HEK293 (cell line): ENCODE measurements at regions not wholly inside any gene's neighbourhood (a gene's known extent, or its start where the extent isn't known, plus 50 kb on each side); places are given as distances from the start of the nearest gene placed in this dataset.

Experiments
- CTCF ChIA-PET: fragments of 350-600 bp; formaldehyde crosslinking; extraction: SDS; loops from one replicate; lab custom pipeline; 2021; ENCODE audit warnings: antibody characterized with exemption; lab: Yijun Ruan, JAX
- POLR2A ChIA-PET: fragments of 300-600 bp; formaldehyde crosslinking; extraction: SDS; loops from one replicate; lab custom pipeline; 2020; ENCODE audit warnings: antibody characterized with exemption, inconsistent platforms; lab: Yijun Ruan, JAX
- H3K27ac ChIP-seq: fragments of 200-500 bp; sonication (Bioruptor generic); 2 replicates; pipeline ENCODE4 v1.5.1; 2014; ENCODE audit warnings: low read depth, low read length, control low read depth, inconsistent platforms; ENCODE audit errors: extremely low read depth
- H3K36me3 ChIP-seq, 2 experiments: fragments of 200-500 bp in 1 of 2; sonication (Bioruptor generic) in 1 of 2; 1 replicate in 1 of 2; 2 replicates in 1 of 2; pipeline ENCODE4 v1.5.1; 2014 to 2017; ENCODE audit warnings: inconsistent platforms in 2 of 2, low read length in 2 of 2; ENCODE audit not compliant: control insufficient read depth in 2 of 2, insufficient read depth in 1 of 2
- H3K4me1 ChIP-seq: fragments of 200-500 bp; sonication (Bioruptor generic); 2 replicates; pipeline ENCODE4 v1.5.1; 2014; ENCODE audit warnings: mild to moderate bottlenecking, low read length, inconsistent platforms; ENCODE audit not compliant: control insufficient read depth, insufficient read depth
- H3K4me3 ChIP-seq: 2 replicates; pipeline ENCODE4 v1.5.1; 2011; ENCODE audit warnings: low read depth, mild to moderate bottlenecking, control low read depth, low read length, moderate library complexity
- H3K9me3 ChIP-seq: fragments of 200-500 bp; sonication (Bioruptor generic); 2 replicates; pipeline ENCODE4 v1.5.1; 2014; ENCODE audit warnings: low read depth, low read length, inconsistent platforms; ENCODE audit not compliant: control insufficient read depth, insufficient read depth
- FEZF1 ChIP-seq: fragments of 450-650 bp; formaldehyde crosslinking; IDR thresholded peaks from 2 replicates; pipeline ENCODE4 v1.5.1; 2016; ENCODE audit warnings: missing biosample characterization, missing genetic modification characterization
- GLI2 ChIP-seq: fragments of 450-650 bp; formaldehyde crosslinking; IDR thresholded peaks from 2 replicates; pipeline ENCODE4; 2017; ENCODE audit warnings: missing biosample characterization, missing genetic modification characterization, low read depth, borderline replicate concordance
- GLIS1 ChIP-seq: fragments of 450-650 bp; formaldehyde crosslinking; IDR thresholded peaks from 2 replicates; pipeline ENCODE4 v1.5.1; 2016; ENCODE audit warnings: missing biosample characterization, missing genetic modification characterization
- GLIS2 ChIP-seq: fragments of 450-650 bp; formaldehyde crosslinking; IDR thresholded peaks from 2 replicates; pipeline ENCODE4 v1.5.1; 2016; ENCODE audit warnings: missing biosample characterization, missing genetic modification characterization
- HOXA7 ChIP-seq: sonication (generic); formaldehyde crosslinking; IDR thresholded peaks from 2 replicates; pipeline ENCODE4 v1.8.1; 2022; ENCODE audit warnings: missing genetic modification reagents, borderline replicate concordance
- KLF16 ChIP-seq: fragments of 450-650 bp; formaldehyde crosslinking; IDR thresholded peaks from 2 replicates; pipeline ENCODE4 v1.5.1; 2017; ENCODE audit warnings: missing biosample characterization, missing genetic modification characterization
- PRDM1 ChIP-seq: fragments of 450-650 bp; formaldehyde crosslinking; IDR thresholded peaks from 2 replicates; pipeline ENCODE4; 2016; ENCODE audit warnings: missing biosample characterization, missing genetic modification characterization
- SP3 ChIP-seq: fragments of 450-650 bp; formaldehyde crosslinking; IDR thresholded peaks from 2 replicates; pipeline ENCODE4 v1.5.1; 2016; ENCODE audit warnings: missing biosample characterization, missing genetic modification characterization
- WT1 ChIP-seq: fragments of 450-650 bp; formaldehyde crosslinking; IDR thresholded peaks from 2 replicates; pipeline ENCODE4 v1.5.1; 2016; ENCODE audit warnings: missing biosample characterization, missing genetic modification characterization
- ZFP3 ChIP-seq: fragments of 450-650 bp; formaldehyde crosslinking; IDR thresholded peaks from 2 replicates; pipeline ENCODE4 v1.5.1; 2016; ENCODE audit warnings: low read depth, missing biosample characterization, missing genetic modification characterization
- ZFP37 ChIP-seq: fragments of 450-650 bp; formaldehyde crosslinking; IDR thresholded peaks from 2 replicates; pipeline ENCODE4 v1.5.1; 2016; ENCODE audit warnings: missing biosample characterization, missing genetic modification characterization
- ZNF148 ChIP-seq: fragments of 450-650 bp; formaldehyde crosslinking; IDR thresholded peaks from 2 replicates; pipeline ENCODE4 v1.5.0; 2017; ENCODE audit warnings: missing biosample characterization, missing genetic modification characterization, borderline replicate concordance
- ZNF175 ChIP-seq: fragments of 450-650 bp; formaldehyde crosslinking; IDR thresholded peaks from 2 replicates; pipeline ENCODE4 v1.5.1; 2016; ENCODE audit warnings: missing biosample characterization, missing genetic modification characterization
- ZNF24 ChIP-seq: fragments of 450-650 bp; formaldehyde crosslinking; IDR thresholded peaks from 2 replicates; pipeline ENCODE4 v1.5.1; 2016; ENCODE audit warnings: missing biosample characterization, missing genetic modification characterization
- ZNF350 ChIP-seq: fragments of 450-650 bp; formaldehyde crosslinking; IDR thresholded peaks from 2 replicates; pipeline ENCODE4 v1.5.0; 2017; ENCODE audit warnings: missing biosample characterization, mild to moderate bottlenecking, missing genetic modification characterization
- ZNF610 ChIP-seq: fragments of 450-650 bp; formaldehyde crosslinking; IDR thresholded peaks from 2 replicates; pipeline ENCODE4 v1.5.1; 2016; ENCODE audit warnings: missing biosample characterization, missing genetic modification characterization, borderline replicate concordance
- ZNF701 ChIP-seq: fragments of 450-650 bp; formaldehyde crosslinking; IDR thresholded peaks from 2 replicates; pipeline ENCODE4 v1.5.1; 2016; ENCODE audit warnings: missing biosample characterization, missing genetic modification characterization
- ZNF785 ChIP-seq: fragments of 450-650 bp; formaldehyde crosslinking; IDR thresholded peaks from 2 replicates; pipeline ENCODE4 v1.5.1; 2016; ENCODE audit warnings: missing biosample characterization, missing genetic modification characterization
- ZNF830 ChIP-seq: fragments of 450-650 bp; IDR thresholded peaks from 2 replicates; pipeline ENCODE4 v1.5.0; 2018; ENCODE audit warnings: missing biosample characterization, missing genetic modification characterization, low read depth, mild to moderate bottlenecking, moderate library complexity
- ZNF843 ChIP-seq: fragments of 450-650 bp; formaldehyde crosslinking; IDR thresholded peaks from 2 replicates; pipeline ENCODE4 v1.5.1; 2016; ENCODE audit warnings: missing biosample characterization, missing genetic modification characterization
- TF ChIP-seq, protein P1 (sequence below): fragments of 450-650 bp; formaldehyde crosslinking; IDR thresholded peaks from 2 replicates; pipeline ENCODE4 v1.5.1; 2016; ENCODE audit warnings: missing biosample characterization, missing genetic modification characterization

DNA sequence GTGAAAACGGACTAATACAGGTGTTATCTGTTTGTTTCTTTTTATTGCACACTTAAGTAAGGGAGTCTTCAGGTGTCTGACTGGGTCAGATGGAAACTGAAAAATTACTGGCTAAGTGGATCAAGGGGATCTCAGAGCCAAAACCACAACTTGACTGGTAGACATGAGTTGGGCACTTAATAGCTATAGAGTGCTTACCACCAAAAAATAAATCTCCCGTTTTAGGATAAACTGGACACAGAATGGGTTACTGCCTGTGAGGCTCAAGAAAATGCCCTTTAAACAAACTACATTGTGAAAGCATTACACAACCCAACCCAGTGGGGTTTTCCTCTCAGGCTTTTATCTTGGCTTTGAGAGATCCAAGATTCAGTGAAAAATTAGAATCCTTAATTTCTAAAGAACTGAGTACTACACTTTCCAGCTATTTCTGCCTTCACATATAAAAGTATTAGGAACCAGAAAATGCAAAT lies 134.0 kb upstream of the LYPLAL1 start (continued):
- TF ChIP-seq KLF16 = no peak
- TF ChIP-seq, all 188 proteins: peak for 0

GRCh38 chr1:219040291-219040690 lies 133.4 kb upstream of the LYPLAL1 start:
- Histone ChIP-seq H3K4me1 (no peaks in the 10 kb centered on the region), H3K27ac (no peak overlapping the region), H3K4me3 (no peak overlapping the region), H3K36me3 (no peaks in the 10 kb centered on the region), H3K9me3 (no peaks in the 10 kb centered on the region)
- POLR2A ChIA-PET = no interaction called here
- CTCF ChIA-PET = interaction anchor here (0.7 kb wide), 1 partner anchor 354 kb away, joined by 3 read pairs; no protein-coding TSS in a partner anchor
- TF ChIP-seq ZNF701 (tag by site-specific recombination) (no peak), ZFP37 (no peak), HOXA7 (CRISPR knock-in tag) (no peak), ZNF843 (tag by site-specific recombination) (no peak), ZNF350 (no peak), GLIS1 (tag by site-specific recombination) (no peak), ZNF610 (no peak), ZNF785 (no peak), GLIS2 (tag by site-specific recombination) (no peak), ZFP3 (tag by site-specific recombination) (no peak), PRDM1 (tag by site-specific recombination) (no peak)
- TF ChIP-seq, protein P1, sequence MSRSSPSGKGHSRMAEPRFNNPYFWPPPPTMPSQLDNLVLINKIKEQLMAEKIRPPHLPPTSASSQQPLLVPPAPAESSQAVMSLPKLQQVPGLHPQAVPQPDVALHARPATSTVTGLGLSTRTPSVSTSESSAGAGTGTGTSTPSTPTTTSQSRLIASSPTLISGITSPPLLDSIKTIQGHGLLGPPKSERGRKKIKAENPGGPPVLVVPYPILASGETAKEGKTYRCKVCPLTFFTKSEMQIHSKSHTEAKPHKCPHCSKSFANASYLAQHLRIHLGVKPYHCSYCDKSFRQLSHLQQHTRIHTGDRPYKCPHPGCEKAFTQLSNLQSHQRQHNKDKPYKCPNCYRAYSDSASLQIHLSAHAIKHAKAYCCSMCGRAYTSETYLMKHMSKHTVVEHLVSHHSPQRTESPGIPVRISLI = no peak

DNA sequence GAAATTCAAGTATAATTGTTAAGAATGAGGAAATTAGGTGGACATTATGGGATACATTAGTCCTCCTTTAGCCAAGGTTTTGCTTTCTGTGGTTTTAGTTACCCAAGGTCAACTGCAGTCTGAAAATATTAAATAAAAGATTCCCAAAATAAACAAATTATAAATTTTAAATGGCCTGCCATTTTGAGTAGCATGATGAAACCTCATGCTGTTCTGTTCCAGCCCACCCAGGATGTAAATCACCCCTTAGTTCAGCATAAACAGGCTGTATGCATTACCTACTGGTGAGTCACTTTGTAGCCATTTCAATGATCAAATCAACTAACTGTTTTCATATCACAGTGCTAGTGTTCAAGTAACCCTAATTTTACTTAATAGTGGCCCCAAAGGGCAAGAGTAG lies 132.5 kb upstream of the LYPLAL1 start:
- no peaks in the 10 kb centered on the region for H3K9me3 ChIP-seq
- ChIA-PET CTCF (interaction anchor here (0.7 kb wide), 1 partner anchor 355 kb away, joined by 3 read pairs; no protein-coding TSS in a partner anchor), POLR2A (no interaction called here)
- no peak for TF ChIP-seq ZNF148 (tag by site-specific recombination)
- TF ChIP-seq FEZF1 (tag by site-specific recombination) = peak; percentile 55
- 0 out of 2 replicates have a peak, but pooled peaks have one; percentile 39 for TF ChIP-seq GLI2 (tag by site-specific recombination)
- no peak overlapping the region for H3K27ac ChIP-seq
- H3K36me3 ChIP-seq = no peaks in the 10 kb centered on the region
- no peaks in the 10 kb centered on the region for H3K4me1 ChIP-seq
- H3K4me3 ChIP-seq = no peak overlapping the region

DNA sequence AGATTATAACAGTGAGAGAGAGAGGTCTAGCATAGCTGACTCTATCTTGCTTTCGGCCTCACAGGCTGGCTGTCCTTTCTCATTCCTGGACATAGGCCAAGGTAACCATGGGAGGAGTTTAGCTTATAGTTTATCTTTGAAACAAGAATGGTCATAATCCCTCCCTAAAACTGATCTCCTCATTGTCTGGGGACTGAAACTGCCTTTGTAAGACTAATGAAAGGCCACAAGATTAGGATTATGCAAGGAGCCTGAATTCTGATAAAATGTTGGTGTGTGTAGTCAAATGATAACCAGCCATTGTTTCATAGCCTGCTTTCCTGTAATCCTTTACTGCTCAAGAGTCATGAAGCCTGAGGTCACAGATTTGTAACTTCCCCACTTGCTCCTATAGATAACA lies 131.9 kb upstream of the LYPLAL1 start:
- no peak overlapping the region for H3K4me3 ChIP-seq
- CTCF ChIA-PET = no interaction called here
- no peak overlapping the region for H3K27ac ChIP-seq
- H3K9me3 ChIP-seq = no peaks in the 10 kb centered on the region
- TF ChIP-seq SP3 (tag by site-specific recombination) (no peak), WT1 (tag by site-specific recombination) (peak; percentile 50; the same call in 1 of the 2 replicates), ZNF830 (no peak), ZNF24 (tag by site-specific recombination) (no peak), ZNF175 (tag by site-specific recombination) (no peak)
- TF ChIP-seq, all 188 proteins: peak for 1
- Histone ChIP-seq H3K4me1 (no peaks in the 10 kb centered on the region), H3K36me3 (no peaks in the 10 kb centered on the region)
- POLR2A ChIA-PET = no interaction called here
